Lower lobe of right lung (tissue), 2 donors: ENCODE measurements at regions not wholly inside any gene's neighbourhood (a gene's known extent, or its start where the extent isn't known, plus 50 kb on each side); places are given as distances from the start of the nearest gene placed in this dataset.
"Not testable (repeated sequence)": the region's sequence is repeated elsewhere in the genome, so short reads cannot be mapped to it uniquely, and the experiment has no call there.

ENCODE experiments used
- ATAC-seq, 2 donors: fragments of 200-7000 bp; cut with Tn5 transposase; one replicate each; pipeline ENCODE4 v1.9.1; 2020 to 2022; ENCODE audit warnings: mild to moderate bottlenecking in 2 of 2, moderate library complexity in 2 of 2
- DNase-seq: peaks from one replicate; pipeline ENCODE4 v3.0.0-alpha.2; 2020
- H3K27ac ChIP-seq: fragments of 200-600 bp; one replicate; pipeline ENCODE4 v1.8.0; 2022
- H3K27me3 ChIP-seq: fragments of 200-600 bp; one replicate; pipeline ENCODE4 v1.8.0; 2022; ENCODE audit warnings: low read depth
- H3K36me3 ChIP-seq: fragments of 200-600 bp; one replicate; pipeline ENCODE4 v1.8.0; 2022; ENCODE audit warnings: mild to moderate bottlenecking
- H3K4me1 ChIP-seq: fragments of 200-600 bp; one replicate; pipeline ENCODE4 v1.8.0; 2022
- H3K4me3 ChIP-seq: fragments of 200-600 bp; one replicate; pipeline ENCODE4 v1.8.0; 2022; ENCODE audit warnings: mild to moderate bottlenecking
- H3K9me3 ChIP-seq: fragments of 200-600 bp; one replicate; pipeline ENCODE4 v1.8.0; 2022
- CTCF ChIP-seq: fragments of 200-600 bp; IDR thresholded peaks from one replicate; pipeline ENCODE4 v1.8.0; 2022; ENCODE audit warnings: antibody characterized with exemption, mild to moderate bottlenecking
- intact Hi-C: fragments of 100-400 bp; cut with DNase I; formaldehyde crosslinking; loops from one replicate; pipeline ENCODE4 v1.11.0; 2022
- donor health status: DM: no; HTN: yes; CAD: no; lungs with severe emphysema.

DNA sequence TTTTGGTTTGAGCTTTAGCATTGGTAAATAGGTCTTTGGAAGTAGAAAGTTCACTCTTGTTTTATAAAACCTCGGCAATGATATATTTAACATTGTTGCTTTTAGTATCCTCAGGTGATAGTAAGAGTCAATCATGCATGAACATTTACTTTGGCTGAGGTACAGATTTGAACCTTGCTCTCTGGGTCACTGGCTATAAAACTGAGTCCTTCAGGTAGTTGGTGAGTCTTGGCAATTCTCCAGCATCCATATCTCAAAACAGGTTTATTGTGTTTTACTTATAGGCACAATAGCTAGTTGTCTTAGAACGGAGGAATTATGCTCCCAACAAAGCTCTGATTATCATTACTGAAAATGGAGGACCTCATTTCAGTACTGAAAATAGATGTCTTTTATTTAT, 75.1 kb downstream of the MAT2B start:
- no peaks in the 10 kb centered on the region for H3K4me1 ChIP-seq
- intact Hi-C loops, result no loop called here
- H3K9me3 ChIP-seq, result no peaks in the 10 kb centered on the region
- H3K36me3 ChIP-seq, result no peaks in the 10 kb centered on the region
- H3K27me3 ChIP-seq, result no peaks in the 10 kb centered on the region
- H3K4me3 ChIP-seq, result no peak overlapping the region
- no peak for ATAC-seq
- no peak for TF ChIP-seq CTCF
- no peak overlapping the region for H3K27ac ChIP-seq
- no peak for DNase-seq

DNA sequence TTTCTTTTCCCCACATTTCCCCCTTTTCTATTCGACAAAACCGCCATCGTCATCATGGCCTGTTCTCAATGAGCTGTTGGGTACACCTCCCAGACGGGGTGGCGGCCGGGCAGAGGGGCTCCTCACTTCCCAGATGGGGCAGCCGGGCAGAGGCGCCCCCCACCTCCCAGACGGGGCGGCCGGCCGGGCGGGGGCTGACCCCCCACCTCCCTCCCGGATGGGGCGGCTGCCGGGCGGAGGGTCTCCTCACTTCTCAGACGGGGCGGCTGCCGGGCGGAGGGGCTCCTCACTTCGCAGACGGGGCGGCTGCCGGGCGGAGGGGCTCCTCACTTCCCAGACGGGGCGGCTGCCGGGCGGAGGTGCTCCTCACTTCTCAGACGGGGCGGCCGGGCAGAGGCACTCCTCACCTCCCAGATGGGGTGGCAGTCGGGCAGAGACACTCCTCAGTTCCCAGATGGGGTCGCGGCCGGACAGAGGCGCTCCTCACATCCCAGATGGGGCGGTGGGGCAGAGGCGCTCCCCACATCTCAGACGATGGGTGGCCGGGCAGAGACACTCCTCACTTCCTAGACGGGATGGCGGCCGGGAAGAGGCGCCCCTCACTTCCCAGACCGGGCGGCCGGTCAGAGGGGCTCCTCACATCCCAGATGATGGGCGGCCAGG, 78.2 kb downstream of the MAT2B start:
- ATAC-seq, DNase-seq, H3K27ac ChIP-seq, H3K27me3 ChIP-seq, intact Hi-C loops, H3K4me1 ChIP-seq, H3K9me3 ChIP-seq, H3K36me3 ChIP-seq, H3K4me3 ChIP-seq: not testable (repeated sequence)

GRCh38 chr5:163585206-163585605, 79.8 kb downstream of the MAT2B start:
- ATAC-seq, result no peak
- Histone ChIP-seq H3K27ac (no peak overlapping the region), H3K27me3 (no peaks in the 10 kb centered on the region), H3K4me3 (no peak overlapping the region), H3K4me1 (no peaks in the 10 kb centered on the region), H3K36me3 (no peaks in the 10 kb centered on the region), H3K9me3 (no peaks in the 10 kb centered on the region)
- intact Hi-C loops, result no loop called here
- TF ChIP-seq CTCF, result no peak
- no peak for DNase-seq

GRCh38 chr5:163586531-163586956, 81.1 kb downstream of the MAT2B start:
- intact Hi-C loops, result no loop called here
- no peak for TF ChIP-seq CTCF
- ATAC-seq (no peak), DNase-seq (no peak)
- H3K36me3 ChIP-seq, result no peaks in the 10 kb centered on the region
- no peak overlapping the region for H3K27ac ChIP-seq
- H3K4me1 ChIP-seq, result no peaks in the 10 kb centered on the region
- no peaks in the 10 kb centered on the region for H3K9me3 ChIP-seq
- no peaks in the 10 kb centered on the region for H3K27me3 ChIP-seq
- H3K4me3 ChIP-seq, result no peak overlapping the region

- no peak overlapping the region for H3K4me3 ChIP-seq
- H3K27me3 ChIP-seq, result no peaks in the 10 kb centered on the region
- H3K4me1 ChIP-seq, result no peaks in the 10 kb centered on the region
- DNase-seq (no peak), ATAC-seq (no peak)
- H3K27ac ChIP-seq, result no peak overlapping the region
- H3K36me3 ChIP-seq, result no peaks in the 10 kb centered on the region
- H3K9me3 ChIP-seq, result no peaks in the 10 kb centered on the region
- intact Hi-C loops, result no loop called here
- no peak for TF ChIP-seq CTCF
These were observed 89.5 kb downstream of the MAT2B start for GRCh38 chr5:163594951-163595350.

- ATAC-seq (no peak), DNase-seq (no peak)
- H3K9me3 ChIP-seq, result no peaks in the 10 kb centered on the region
- intact Hi-C loops, result no loop called here
- H3K4me3 ChIP-seq, result no peak overlapping the region
- H3K4me1 ChIP-seq, result no peaks in the 10 kb centered on the region
- H3K36me3 ChIP-seq, result no peaks in the 10 kb centered on the region
- TF ChIP-seq CTCF, result no peak
- H3K27me3 ChIP-seq, result no peaks in the 10 kb centered on the region
- H3K27ac ChIP-seq, result no peak overlapping the region
These were observed 90.7 kb downstream of the MAT2B start for GRCh38 chr5:163595932-163596607.
